HCT116 (cell line): ENCODE measurements at regions not wholly inside any gene's neighbourhood (a gene's known extent, or its start where the extent isn't known, plus 50 kb on each side); places are given as distances from the start of the nearest gene placed in this dataset.

Source experiments
- ATAC-seq: fragments of 200-7000 bp; cut with Tn5 transposase; 2 replicates; pipeline ENCODE4 v1.9.1; 2020; ENCODE audit warnings: mild to moderate bottlenecking, moderate library complexity
- BruUV-seq: library from RNA; stranded (reverse); fragments of 400-500 nt; replicated peaks from 2 replicates; lab custom pipeline; 2021; lab: Mats Ljungman, UMichigan
- CTCF ChIA-PET: fragments of 300-600 bp; sonication (Branson Sonifier 250); formaldehyde crosslinking; loops from one replicate; lab custom pipeline; 2021; ENCODE audit warnings: antibody characterized with exemption; lab: Charles Lee
- POLR2A ChIA-PET: fragments of 300-600, 350-600 bp; sonication (Branson Sonifier 250); formaldehyde crosslinking; loops from one replicate; lab custom pipeline; 2021; ENCODE audit warnings: antibody characterized with exemption; lab: Charles Lee
- RAD21 ChIA-PET, 2 experiments: fragments of 300-600 bp; sonication (Branson Sonifier 250); formaldehyde crosslinking; loops; one replicate each; lab custom pipeline; 2023; ENCODE audit warnings: low total read pairs in 2 of 2; ENCODE audit not compliant: uncharacterized antibody in 2 of 2, unreplicated experiment in 2 of 2, low non-redundant PET in 1 of 2; lab: Charles Lee
- DNase-seq: peaks from one replicate; pipeline ENCODE4 v3.0.0-alpha.2; 2010; ENCODE audit warnings: low read depth, low spot score
- H2AFZ ChIP-seq: fragments of 200-600 bp; shearing (Covaris generic), sonication (generic); 2 replicates; pipeline ENCODE4 v1.6.1; 2017; ENCODE audit warnings: low read depth, mixed run types, mixed read lengths, antibody characterized with exemption, low read length; ENCODE audit not compliant: poor library complexity, severe bottlenecking
- H3K27ac ChIP-seq: 2 replicates; pipeline ENCODE4 v1.5.1; 2012; ENCODE audit warnings: low read depth, low read length
- H3K27me3 ChIP-seq: fragments of 200-600 bp; sonication (generic); 2 replicates; pipeline ENCODE4 v1.6.1; 2016; ENCODE audit warnings: mixed run types, low read length, mixed read lengths; ENCODE audit not compliant: insufficient read depth
- H3K36me3 ChIP-seq, 2 experiments: fragments of 200-500 bp in 1 of 2; fragments of 200-600 bp in 1 of 2; sonication (Bioruptor generic) in 1 of 2; sonication (generic) in 1 of 2; 2 replicates each; pipeline versions ENCODE4 v1.5.1 to v1.6.1; 2014 to 2016; ENCODE audit warnings: low read length in 2 of 2, inconsistent platforms in 1 of 2, mixed read lengths in 1 of 2, mixed run types in 1 of 2; ENCODE audit not compliant: insufficient read depth in 2 of 2, control insufficient read depth in 1 of 2
- H3K4me1 ChIP-seq, 2 experiments: fragments of 200-600 bp in 1 of 2; sonication (generic) in 1 of 2; 2 replicates each; pipeline versions ENCODE4 v1.5.1 to v1.6.1; 2012 to 2017; ENCODE audit warnings: low read length in 2 of 2, inconsistent platforms in 1 of 2, mild to moderate bottlenecking in 1 of 2, mixed read lengths in 1 of 2, mixed run types in 1 of 2, moderate library complexity in 1 of 2; ENCODE audit not compliant: insufficient read depth in 2 of 2, control insufficient read depth in 1 of 2
- H3K4me2 ChIP-seq: fragments of 200-600 bp; sonication (generic); 2 replicates; pipeline ENCODE4 v1.6.1; 2017; ENCODE audit warnings: mixed run types, low read length, mixed read lengths
- H3K4me3 ChIP-seq, 2 experiments: fragments of 200-600 bp in 1 of 2; sonication (generic) in 1 of 2; replicated peaks in 1 of 2; 2 replicates each; pipeline ENCODE4 v1.5.1; 2011 to 2016; ENCODE audit warnings: low read length in 2 of 2, control low read depth in 1 of 2, low read depth in 1 of 2, mild to moderate bottlenecking in 1 of 2, mixed read lengths in 1 of 2, mixed run types in 1 of 2
- H3K79me2 ChIP-seq: fragments of 200-600 bp; sonication (generic); 2 replicates; pipeline ENCODE4 v1.6.1; 2017; ENCODE audit warnings: mild to moderate bottlenecking, mixed run types, low read length, moderate library complexity, mixed read lengths; ENCODE audit not compliant: insufficient read depth
- H3K9ac ChIP-seq: fragments of 200-600 bp; sonication (generic); 2 replicates; pipeline ENCODE4 v1.6.1; 2016; ENCODE audit warnings: low read length, mixed read lengths
- H3K9me2 ChIP-seq: fragments of 200-600 bp; sonication (generic), shearing (Covaris generic); 2 replicates; pipeline ENCODE4 v1.6.1; 2017; ENCODE audit warnings: mixed run types, mild to moderate bottlenecking, moderate library complexity; ENCODE audit not compliant: insufficient read depth
- H3K9me3 ChIP-seq, 2 experiments: fragments of 200-500 bp in 1 of 2; fragments of 200-600 bp in 1 of 2; sonication (Bioruptor generic) in 1 of 2; sonication (generic) in 1 of 2; 2 replicates each; pipeline ENCODE4 v1.6.1; 2014 to 2017; ENCODE audit warnings: low read length in 2 of 2, mixed read lengths in 2 of 2, inconsistent platforms in 1 of 2, low read depth in 1 of 2, mild to moderate bottlenecking in 1 of 2, mixed run types in 1 of 2, moderate library complexity in 1 of 2; ENCODE audit not compliant: control insufficient read depth in 1 of 2, insufficient read depth in 1 of 2
- H4K20me1 ChIP-seq: fragments of 200-600 bp; sonication (generic), shearing (Covaris generic); 2 replicates; pipeline ENCODE4 v1.6.1; 2017; ENCODE audit warnings: mixed run types, mild to moderate bottlenecking, moderate library complexity; ENCODE audit not compliant: insufficient read depth
- ATF3 ChIP-seq: IDR thresholded peaks from 2 replicates; pipeline ENCODE4 v1.6.1; 2012
- CBX3 ChIP-seq: IDR thresholded peaks from 2 replicates; pipeline ENCODE4 v1.6.1; 2012; ENCODE audit warnings: low read depth
- CEBPB ChIP-seq: IDR thresholded peaks from 2 replicates; pipeline ENCODE4 v1.6.1; 2012; ENCODE audit warnings: low read depth
- CTCF ChIP-seq, 3 experiments: fragments of 200-600 bp in 1 of 3; sonication (generic) in 1 of 3; IDR thresholded peaks in 2 of 3; conservative IDR thresholded peaks in 1 of 3; 2 replicates each; pipeline ENCODE4 v1.5.1; 2012 to 2017; ENCODE audit warnings: low read depth in 2 of 3, low read length in 2 of 3, antibody characterized with exemption in 1 of 3, borderline replicate concordance in 1 of 3, control low read depth in 1 of 3, mild to moderate bottlenecking in 1 of 3, mixed read lengths in 1 of 3, mixed run types in 1 of 3, moderate library complexity in 1 of 3; ENCODE audit not compliant: insufficient read depth in 1 of 3
- EGR1 ChIP-seq: IDR thresholded peaks from 2 replicates; pipeline ENCODE4 v1.6.1; 2012; ENCODE audit warnings: low read depth
- EZH2phosphoT487 ChIP-seq: fragments of 200-600 bp; IDR thresholded peaks from 2 replicates; pipeline ENCODE4 v1.6.1; 2018; ENCODE audit warnings: antibody characterized with exemption, borderline replicate concordance
- FOSL1 ChIP-seq: IDR thresholded peaks from 2 replicates; pipeline ENCODE4 v1.6.1; 2012; ENCODE audit warnings: low read depth
- JUND ChIP-seq: IDR thresholded peaks from 2 replicates; pipeline ENCODE4 v1.6.1; 2012
- MAX ChIP-seq: IDR thresholded peaks from 2 replicates; pipeline ENCODE4 v1.6.1; 2012
- POLR2A ChIP-seq: IDR thresholded peaks from 2 replicates; pipeline ENCODE4 v1.7.0; 2011; ENCODE audit warnings: borderline replicate concordance; ENCODE audit not compliant: insufficient read depth, insufficient read length; ENCODE audit errors: extremely low read depth
- REST ChIP-seq: IDR thresholded peaks from 2 replicates; pipeline ENCODE4 v1.6.1; 2012; ENCODE audit warnings: low read depth
- intact Hi-C: fragments of 100-400 bp; cut with micrococcal nuclease; formaldehyde crosslinking; loops from 2 replicates; pipeline ENCODE4 v1.10.0; 2022

- ChIA-PET CTCF (no interaction called here), POLR2A (no interaction called here)
- intact Hi-C loops = no loop called here
These were observed 286.6 kb upstream of the MAD2L1 start for GRCh38 chr4:120353235-120353634.

More at GRCh38 chr4:120353235-120353634, 286.6 kb upstream of the MAD2L1 start:
- Histone ChIP-seq H3K4me2 (no peak overlapping the region), H4K20me1 (no peaks in the 10 kb centered on the region), H3K4me3 (no peak overlapping the region), H3K9me2 (no peaks in the 10 kb centered on the region), H3K4me1 (no peaks in the 10 kb centered on the region), H3K27me3 (no peaks in the 10 kb centered on the region), H2AFZ (no peak overlapping the region), H3K27ac (no peak overlapping the region), H3K9me3 (no peaks in the 10 kb centered on the region), H3K79me2 (no peaks in the 10 kb centered on the region), H3K9ac (no peak overlapping the region), H3K36me3 (no peaks in the 10 kb centered on the region)
- DNase-seq = no peak
- TF ChIP-seq JUND (no peak), POLR2A (no peak), CEBPB (no peak), MAX (no peak), EGR1 (no peak), FOSL1 (no peak), CBX3 (no peak), EZH2phosphoT487 (no peak), ATF3 (no peak), CTCF (IDR thresholded peaks at IDR 0.05 in 2 of 3, conservative IDR thresholded peaks at IDR 0.05 in 1 of 3; ENCODE audit: borderline replicate concordance in 1 of 3, insufficient read depth in 1 of 3, low read depth in 2 of 3, low read length in 2 of 3) (no peak), REST (no peak)
- no TSS peak for BruUV-seq
- ATAC-seq = no peak
- RAD21 ChIA-PET = no interaction called here
